Endothelial cell of umbilical vein (primary cell): ENCODE measurements at regions not wholly inside any gene's neighbourhood (a gene's known extent, or its start where the extent isn't known, plus 50 kb on each side); places are given as distances from the start of the nearest gene placed in this dataset.

ENCODE experiments used
- BruUV-seq: library from RNA; stranded (reverse); fragments of 400-500 nt; replicated peaks from 2 replicates; lab custom pipeline; 2021; lab: Mats Ljungman, UMichigan
- CTCF ChIA-PET: fragments of 300-600, 350-600 bp; sonication (Branson Sonifier 250); formaldehyde crosslinking; loops from one replicate; lab custom pipeline; 2021; ENCODE audit warnings: antibody characterized with exemption, inconsistent platforms; lab: Charles Lee
- POLR2A ChIA-PET: fragments of 300-600, 350-600 bp; sonication (Branson Sonifier 250); formaldehyde crosslinking; loops from one replicate; lab custom pipeline; 2021; ENCODE audit warnings: antibody characterized with exemption, inconsistent platforms; lab: Charles Lee
- DNase-seq: peaks from one replicate; pipeline ENCODE4 v3.0.0-alpha.2; 2011; ENCODE audit warnings: low read depth, low spot score
- FAIRE-seq: peaks from 2 replicates; lab custom pipeline; 2011; peaks lifted over from hg19 to GRCh38; lab: Jason Lieb, UNC
- H2AFZ ChIP-seq: 2 replicates; pipeline ENCODE4 v1.6.0; 2012; ENCODE audit warnings: low read depth, low read length, control low read depth, inconsistent platforms
- H3K27ac ChIP-seq: 2 replicates; pipeline ENCODE4 v1.5.1; 2011; ENCODE audit warnings: low read depth, mild to moderate bottlenecking, control low read depth, low read length, moderate library complexity; ENCODE audit not compliant: insufficient read depth
- H3K27me3 ChIP-seq, 2 experiments: 2 replicates each; pipeline versions ENCODE4 v1.6.0 to v1.6.1; 2011; ENCODE audit warnings: low read length in 2 of 2, mixed read lengths in 1 of 2; ENCODE audit not compliant: control insufficient read depth in 2 of 2, insufficient read depth in 2 of 2
- H3K36me3 ChIP-seq, 2 experiments: 2 replicates in 1 of 2; 3 replicates in 1 of 2; pipeline ENCODE4 v1.5.1; 2011; ENCODE audit warnings: low read length in 2 of 2, mild to moderate bottlenecking in 1 of 2, moderate library complexity in 1 of 2; ENCODE audit not compliant: control insufficient read depth in 2 of 2, insufficient read depth in 2 of 2; ENCODE audit errors: extremely low read depth in 1 of 2
- H3K4me1 ChIP-seq: 3 replicates; pipeline ENCODE4 v1.5.1; 2011; ENCODE audit warnings: mild to moderate bottlenecking, low read length; ENCODE audit not compliant: control insufficient read depth, insufficient read depth; ENCODE audit errors: extremely low read depth
- H3K4me2 ChIP-seq: 2 replicates; pipeline ENCODE4 v1.6.1; 2011; ENCODE audit warnings: low read length, control low read depth, mixed read lengths; ENCODE audit not compliant: insufficient read depth
- H3K4me3 ChIP-seq, 3 experiments: fragments of 200-600 bp in 1 of 3; sonication (generic), shearing (Covaris generic) in 1 of 3; replicated peaks in 1 of 3; 2 replicates each; pipeline ENCODE4 v1.5.1; 2011 to 2016; ENCODE audit warnings: control low read depth in 3 of 3, low read length in 3 of 3, mild to moderate bottlenecking in 2 of 3, inconsistent platforms in 1 of 3, low read depth in 1 of 3, moderate library complexity in 1 of 3; ENCODE audit not compliant: insufficient read depth in 1 of 3
- H3K79me2 ChIP-seq: 2 replicates; pipeline ENCODE4 v1.6.0; 2012; ENCODE audit warnings: low read length, inconsistent platforms; ENCODE audit not compliant: control insufficient read depth, insufficient read depth
- H3K9ac ChIP-seq: replicated peaks from 2 replicates; pipeline ENCODE3; 2011; ENCODE audit warnings: low read length, control low read depth; ENCODE audit not compliant: insufficient read depth; ENCODE audit errors: extremely low read depth
- H3K9me1 ChIP-seq: replicated peaks from 3 replicates; pipeline ENCODE4 v1.6.0; 2011; ENCODE audit warnings: mild to moderate bottlenecking, low read length; ENCODE audit not compliant: control insufficient read depth, insufficient read depth; ENCODE audit errors: extremely low read depth
- H3K9me3 ChIP-seq: replicated peaks from 2 replicates; pipeline ENCODE4 v1.5.1; 2012; ENCODE audit warnings: low read length, inconsistent platforms; ENCODE audit not compliant: control insufficient read depth, insufficient read depth
- H4K20me1 ChIP-seq: replicated peaks from 2 replicates; pipeline ENCODE3; 2011; ENCODE audit warnings: mild to moderate bottlenecking, low read length; ENCODE audit not compliant: control insufficient read depth, insufficient read depth; ENCODE audit errors: extremely low read depth
- CTCF ChIP-seq, 2 donors: IDR thresholded peaks; 1 replicate in 1 of 2; 2 replicates in 1 of 2; pipeline ENCODE4 v1.5.1; 2011; ENCODE audit warnings: low read length in 2 of 2, mild to moderate bottlenecking in 2 of 2, moderate library complexity in 2 of 2, control low read depth in 1 of 2, inconsistent platforms in 1 of 2, low read depth in 1 of 2; ENCODE audit not compliant: insufficient read depth in 1 of 2; ENCODE audit errors: extremely low read depth in 1 of 2
- EZH2 ChIP-seq: IDR thresholded peaks from 2 replicates; pipeline ENCODE4 v1.6.1; 2012; ENCODE audit warnings: borderline replicate concordance, low read depth, mild to moderate bottlenecking, moderate library complexity, low read length, inconsistent platforms; ENCODE audit not compliant: severe bottlenecking
- FOS ChIP-seq: IDR thresholded peaks from 2 replicates; pipeline ENCODE4 v1.6.1; 2011; ENCODE audit warnings: mild to moderate bottlenecking, low read length, moderate library complexity, borderline replicate concordance; ENCODE audit not compliant: insufficient read depth
- GATA2 ChIP-seq: IDR thresholded peaks from 2 replicates; pipeline ENCODE4 v1.7.0; 2011; ENCODE audit warnings: low read depth, mild to moderate bottlenecking, moderate library complexity, mixed read lengths, low read length; ENCODE audit not compliant: insufficient read length, insufficient read depth
- JUN ChIP-seq: IDR thresholded peaks from 2 replicates; pipeline ENCODE4 v1.6.1; 2011; ENCODE audit warnings: borderline replicate concordance, low read depth; ENCODE audit not compliant: insufficient read length, insufficient read depth
- MYC ChIP-seq: IDR thresholded peaks from one replicate; pipeline ENCODE4 v1.6.1; 2011; ENCODE audit warnings: mild to moderate bottlenecking, low read depth, low read length
- POLR2A ChIP-seq: IDR thresholded peaks from 2 replicates; pipeline ENCODE4 v1.6.1; 2012; ENCODE audit warnings: low read depth, mild to moderate bottlenecking, control low read depth, low read length
- POLR2AphosphoS5 ChIP-seq: IDR thresholded peaks from 2 replicates; pipeline ENCODE4 v1.6.1; 2012; ENCODE audit warnings: low read depth, mild to moderate bottlenecking, control low read depth, low read length, moderate library complexity; ENCODE audit not compliant: insufficient read depth
- dilution Hi-C: fragments of 300-500 bp; cut with MboI; formaldehyde crosslinking; loops from one replicate; pipeline ENCODE4 v1.15.0; 2019; ENCODE audit warnings: low sequenced_read_pairs; ENCODE audit not compliant: extremely low pct_ligation_motif_present
- intact Hi-C: fragments of 100-400 bp; cut with micrococcal nuclease; formaldehyde crosslinking; loops from one replicate; pipeline ENCODE4 v1.10.0; 2022
- TF ChIP-seq, protein P1 (sequence below): IDR thresholded peaks from 2 replicates; pipeline ENCODE4 v1.6.1; 2011; ENCODE audit not compliant: insufficient read depth, insufficient read length

DNA sequence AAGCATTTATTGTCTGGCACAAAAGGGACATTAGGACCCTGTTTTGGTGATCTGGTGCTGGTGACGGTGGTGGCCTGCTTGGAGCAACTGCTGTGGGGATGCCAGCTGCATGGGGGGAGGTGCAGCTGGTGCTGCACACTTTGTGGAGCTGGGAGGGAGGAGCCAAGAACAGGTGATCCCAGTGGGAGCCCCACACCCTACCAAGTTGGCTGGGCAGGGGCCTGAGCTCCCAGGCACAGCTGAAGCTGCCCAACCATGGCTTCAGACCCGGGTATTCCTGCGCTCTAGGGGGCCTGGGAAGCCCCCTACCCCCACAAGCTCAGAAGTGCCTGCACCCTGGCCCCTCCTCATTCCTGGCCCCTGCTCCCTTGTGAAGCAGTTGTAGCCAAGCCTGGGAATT, 1512.5 kb downstream of the TECRL start:
- Histone ChIP-seq H3K9ac (no peak overlapping the region), H3K27ac (no peak overlapping the region), H3K4me2 (no peak overlapping the region), H2AFZ (no peak overlapping the region), H3K79me2 (no peaks in the 10 kb centered on the region), H3K27me3 (no peaks in the 10 kb centered on the region), H3K4me3 (no peak overlapping the region), H3K9me1 (no peaks in the 10 kb centered on the region), H3K4me1 (no peaks in the 10 kb centered on the region), H3K9me3 (peaks cover 3% of the 10 kb centered on the region), H4K20me1 (no peaks in the 10 kb centered on the region), H3K36me3 (no peaks in the 10 kb centered on the region)
- no peak for TF ChIP-seq POLR2AphosphoS5
- TF ChIP-seq GATA2, result no peak
- TF ChIP-seq EZH2, result no peak
- TF ChIP-seq CTCF (IDR thresholded peaks at IDR 0.05; ENCODE audit: extremely low read depth in 1 of 2, insufficient read depth in 1 of 2, low read depth in 1 of 2, low read length in 2 of 2), result no peak
- TF ChIP-seq FOS, result no peak
- no peak for TF ChIP-seq MYC
- TF ChIP-seq POLR2A, result no peak
- TF ChIP-seq, protein P1, sequence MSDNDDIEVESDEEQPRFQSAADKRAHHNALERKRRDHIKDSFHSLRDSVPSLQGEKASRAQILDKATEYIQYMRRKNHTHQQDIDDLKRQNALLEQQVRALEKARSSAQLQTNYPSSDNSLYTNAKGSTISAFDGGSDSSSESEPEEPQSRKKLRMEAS, result no peak
- no peak for TF ChIP-seq JUN
- dilution Hi-C loops (no loop called here), intact Hi-C loops (no loop called here)
- no TSS peak for BruUV-seq
- DNase-seq (no peak), FAIRE-seq (no peak)
- CTCF ChIA-PET, result no interaction called here
- POLR2A ChIA-PET, result no interaction called here
